AG08395 (cell line): ENCODE measurements at regions not wholly inside any gene's neighbourhood (a gene's known extent, or its start where the extent isn't known, plus 50 kb on each side); places are given as distances from the start of the nearest gene placed in this dataset.
"Not testable (repeated sequence)": the region's sequence is repeated elsewhere in the genome, so short reads cannot be mapped to it uniquely, and the experiment has no call there.

Experiments
- DNase-seq: peaks from one replicate; pipeline ENCODE4 v3.0.0; 2012; ENCODE audit warnings: mixed read lengths, low spot score

- DNase-seq = no peak
Measured at GRCh38 chr13:46498650-46499049, 54.3 kb upstream of the LRCH1 start.

- DNase-seq = no peak
Measured at GRCh38 chr13:46496086-46496485, 56.9 kb upstream of the LRCH1 start.

- DNase-seq = peak; percentile 7
Measured at GRCh38 chr13:46495651-46496050, 57.3 kb upstream of the LRCH1 start.

GRCh38 chr13:46495066-46495465 lies 57.9 kb upstream of the LRCH1 start:
- no peak for DNase-seq

GRCh38 chr13:46492946-46493345 lies 60.0 kb upstream of the LRCH1 start:
- peak; percentile 56 for DNase-seq

- no peak for DNase-seq
Measured at GRCh38 chr13:46491641-46492040, 61.3 kb upstream of the LRCH1 start.

GRCh38 chr13:46490713-46491112 lies 62.3 kb upstream of the LRCH1 start:
- DNase-seq = not testable (repeated sequence)

GRCh38 chr13:46490129-46490528 lies 62.8 kb upstream of the LRCH1 start:
- DNase-seq = no peak

GRCh38 chr13:46489586-46490023 lies 63.4 kb upstream of the LRCH1 start:
- peak; percentile 75 for DNase-seq

- no peak for DNase-seq
Measured at GRCh38 chr13:46487748-46488147, 65.2 kb upstream of the LRCH1 start.

GRCh38 chr13:46486270-46486669 lies 66.7 kb upstream of the LRCH1 start:
- no peak for DNase-seq

- DNase-seq = no peak
Measured at GRCh38 chr13:46484561-46484960, 68.4 kb upstream of the LRCH1 start.

- DNase-seq = no peak
Measured at GRCh38 chr13:46481166-46481565, 71.8 kb upstream of the LRCH1 start.

- DNase-seq = no peak
Measured at GRCh38 chr13:46480131-46480530, 72.8 kb upstream of the LRCH1 start.

GRCh38 chr13:46479691-46480090 lies 73.3 kb upstream of the LRCH1 start:
- DNase-seq = no peak

- DNase-seq = no peak
Measured at GRCh38 chr13:46479283-46479682, 73.7 kb upstream of the LRCH1 start.

GRCh38 chr13:46478651-46479050 lies 74.3 kb upstream of the LRCH1 start:
- DNase-seq = peak; percentile 9

- no peak for DNase-seq
Measured at GRCh38 chr13:46476174-46476573, 76.8 kb upstream of the LRCH1 start.

GRCh38 chr13:46475541-46475991 lies 77.4 kb upstream of the LRCH1 start:
- DNase-seq = peak; percentile 75

- DNase-seq = no peak
Measured at GRCh38 chr13:46473806-46474205, 79.2 kb upstream of the LRCH1 start.

- no peak for DNase-seq
Measured at GRCh38 chr13:46472384-46472783, 80.6 kb upstream of the LRCH1 start.

- not testable (repeated sequence) for DNase-seq
Measured at GRCh38 chr13:46469699-46470098, 82.6 kb upstream of the RUBCNL start.

- peak; percentile 38 for DNase-seq
Measured at GRCh38 chr13:46468570-46469463, 81.8 kb upstream of the RUBCNL start.

- DNase-seq = not testable (repeated sequence)
Measured at GRCh38 chr13:46467694-46468093, 80.6 kb upstream of the RUBCNL start.
